BLaER1 (cell line): ENCODE measurements at regions not wholly inside any gene's neighbourhood (a gene's known extent, or its start where the extent isn't known, plus 50 kb on each side); places are given as distances from the start of the nearest gene placed in this dataset.

Experiments used
- H3K27ac ChIP-seq: shearing (Covaris generic); formaldehyde crosslinking; 2 replicates; pipeline ENCODE4 v1.8.1; 2022
- H3K27me3 ChIP-seq: shearing (Covaris generic); formaldehyde crosslinking; 2 replicates; pipeline ENCODE4 v1.8.1; 2022
- H3K36me3 ChIP-seq: shearing (Covaris generic); formaldehyde crosslinking; 2 replicates; pipeline ENCODE4 v1.8.1; 2022
- H3K4me1 ChIP-seq: shearing (Covaris generic); formaldehyde crosslinking; 2 replicates; pipeline ENCODE4 v1.8.1; 2022
- H3K4me2 ChIP-seq: shearing (Covaris generic); formaldehyde crosslinking; 2 replicates; pipeline ENCODE4 v1.8.1; 2022
- H3K4me3 ChIP-seq: shearing (Covaris generic); formaldehyde crosslinking; 2 replicates; pipeline ENCODE4 v1.8.1; 2022
- H3K9ac ChIP-seq: shearing (Covaris generic); formaldehyde crosslinking; 2 replicates; pipeline ENCODE4 v1.8.1; 2022
- H3K9me3 ChIP-seq: shearing (Covaris generic); formaldehyde crosslinking; 2 replicates; pipeline ENCODE4 v1.8.1; 2022
- H4K20me1 ChIP-seq: shearing (Covaris generic); formaldehyde crosslinking; 2 replicates; pipeline ENCODE4 v1.8.1; 2022
- Cebpa-rat ChIP-seq: shearing (Covaris generic); IDR thresholded peaks from 2 replicates; pipeline ENCODE4 v1.8.1; 2022

GRCh38 chr13:74067818-74068217 lies 66.4 kb downstream of the KLF12 start:
- Histone ChIP-seq H3K27me3 (no peaks in the 10 kb centered on the region), H3K4me1 (peaks cover 68% of the 10 kb centered on the region), H3K9ac (no peak overlapping the region), H3K4me2 (no peak overlapping the region), H3K36me3 (peaks cover 11% of the 10 kb centered on the region; the same call in 1 of the 2 replicates), H3K4me3 (no peak overlapping the region), H3K27ac (no peak overlapping the region), H3K9me3 (peaks cover 17% of the 10 kb centered on the region; the same call in 1 of the 2 replicates), H4K20me1 (no peaks in the 10 kb centered on the region)
- TF ChIP-seq Cebpa-rat, result no peak

GRCh38 chr13:74066937-74067336 lies 67.3 kb downstream of the KLF12 start:
- no peak overlapping the region for H3K4me2 ChIP-seq
- TF ChIP-seq Cebpa-rat, result no peak

GRCh38 chr13:74064805-74065312 lies 69.3 kb downstream of the KLF12 start:
- Histone ChIP-seq H3K9ac (no peak overlapping the region), H3K9me3 (peaks cover 10% of the 10 kb centered on the region), H3K4me1 (peaks cover 67% of the 10 kb centered on the region), H3K36me3 (peaks cover 11% of the 10 kb centered on the region; the same call in 1 of the 2 replicates), H3K4me3 (no peak overlapping the region), H3K4me2 (peak overlapping the region; percentile 93; the same call in 1 of the 2 replicates), H3K27ac (peak overlapping the region; percentile 94), H3K27me3 (no peaks in the 10 kb centered on the region), H4K20me1 (no peaks in the 10 kb centered on the region)
- TF ChIP-seq Cebpa-rat, result no peak

More at GRCh38 chr13:74066937-74067336, 67.3 kb downstream of the KLF12 start:
- no peak overlapping the region for H3K27ac ChIP-seq
- peaks cover 11% of the 10 kb centered on the region; the same call in 1 of the 2 replicates for H3K36me3 ChIP-seq
- no peaks in the 10 kb centered on the region for H3K27me3 ChIP-seq
- peaks cover 13% of the 10 kb centered on the region; the same call in 1 of the 2 replicates for H3K9me3 ChIP-seq
- no peaks in the 10 kb centered on the region for H4K20me1 ChIP-seq
- H3K9ac ChIP-seq, result no peak overlapping the region
- no peak overlapping the region for H3K4me3 ChIP-seq
- H3K4me1 ChIP-seq, result peaks cover 69% of the 10 kb centered on the region

GRCh38 chr13:74063533-74064100 lies 70.6 kb downstream of the KLF12 start:
- Histone ChIP-seq H4K20me1 (no peaks in the 10 kb centered on the region), H3K4me1 (peaks cover 62% of the 10 kb centered on the region), H3K4me3 (peak overlapping the region; percentile 61), H3K4me2 (peak overlapping the region; percentile 93), H3K27me3 (no peaks in the 10 kb centered on the region), H3K9me3 (peaks cover 21% of the 10 kb centered on the region), H3K27ac (peak overlapping the region; percentile 94), H3K36me3 (peaks cover 4% of the 10 kb centered on the region; the same call in 1 of the 2 replicates), H3K9ac (peak overlapping the region; percentile 84)
- no peak for TF ChIP-seq Cebpa-rat

- peak overlapping the region; percentile 84 for H3K9ac ChIP-seq
- TF ChIP-seq Cebpa-rat, result no peak
- H3K4me3 ChIP-seq, result peak overlapping the region; percentile 61
- H3K4me2 ChIP-seq, result peak overlapping the region; percentile 93
- no peaks in the 10 kb centered on the region for H3K27me3 ChIP-seq
- peaks cover 63% of the 10 kb centered on the region for H3K4me1 ChIP-seq
- H3K9me3 ChIP-seq, result peaks cover 19% of the 10 kb centered on the region
- H4K20me1 ChIP-seq, result no peaks in the 10 kb centered on the region
- H3K36me3 ChIP-seq, result no peaks in the 10 kb centered on the region; the same call in 1 of the 2 replicates
- peak overlapping the region; percentile 94 for H3K27ac ChIP-seq
These were observed 71.3 kb downstream of the KLF12 start for GRCh38 chr13:74062933-74063332.

- H3K27ac ChIP-seq, result peak overlapping the region; percentile 94
- peak; percentile 49; the same call in 1 of the 2 replicates for TF ChIP-seq Cebpa-rat
- peak overlapping the region; percentile 93 for H3K4me2 ChIP-seq
- peaks cover 72% of the 10 kb centered on the region for H3K4me1 ChIP-seq
- H3K4me3 ChIP-seq, result peak overlapping the region; percentile 61
- no peaks in the 10 kb centered on the region for H3K27me3 ChIP-seq
- H3K9me3 ChIP-seq, result peaks cover 16% of the 10 kb centered on the region
- no peaks in the 10 kb centered on the region for H4K20me1 ChIP-seq
- no peaks in the 10 kb centered on the region; the same call in 1 of the 2 replicates for H3K36me3 ChIP-seq
- H3K9ac ChIP-seq, result peak overlapping the region; percentile 84
These were observed 72.1 kb downstream of the KLF12 start for GRCh38 chr13:74061926-74062595.

- TF ChIP-seq Cebpa-rat, result no peak
- H3K4me2 ChIP-seq, result peak overlapping the region; percentile 87
These were observed 77.2 kb downstream of the KLF12 start for GRCh38 chr13:74056801-74057542.

GRCh38 chr13:74052402-74052928 lies 81.7 kb downstream of the KLF12 start:
- Histone ChIP-seq H3K9ac (no peak overlapping the region), H4K20me1 (peaks cover 7% of the 10 kb centered on the region; the same call in 1 of the 2 replicates), H3K36me3 (peaks cover 11% of the 10 kb centered on the region; the same call in 1 of the 2 replicates), H3K27me3 (no peaks in the 10 kb centered on the region), H3K4me3 (no peak overlapping the region), H3K4me1 (peaks cover 49% of the 10 kb centered on the region), H3K27ac (no peak overlapping the region), H3K9me3 (0 out of 2 replicates have a peak, but pooled peaks cover 7% of the 10 kb centered on the region), H3K4me2 (no peak overlapping the region)
- TF ChIP-seq Cebpa-rat, result no peak

More at GRCh38 chr13:74056801-74057542, 77.2 kb downstream of the KLF12 start:
- Histone ChIP-seq H3K9me3 (peaks cover 23% of the 10 kb centered on the region), H4K20me1 (no peaks in the 10 kb centered on the region), H3K4me3 (0 out of 2 replicates have a peak overlapping the region, but pooled peaks have one; percentile 24), H3K27ac (peak overlapping the region; percentile 80), H3K36me3 (no peaks in the 10 kb centered on the region; the same call in 1 of the 2 replicates), H3K9ac (peak overlapping the region; percentile 64), H3K27me3 (no peaks in the 10 kb centered on the region), H3K4me1 (peaks cover 60% of the 10 kb centered on the region)

GRCh38 chr13:74048756-74049155 lies 85.4 kb downstream of the KLF12 start:
- Histone ChIP-seq H4K20me1 (peaks cover 7% of the 10 kb centered on the region; the same call in 1 of the 2 replicates), H3K27me3 (no peaks in the 10 kb centered on the region), H3K9ac (no peak overlapping the region), H3K9me3 (peaks cover 26% of the 10 kb centered on the region), H3K27ac (no peak overlapping the region), H3K4me2 (no peak overlapping the region), H3K4me1 (peaks cover 26% of the 10 kb centered on the region), H3K36me3 (peaks cover 33% of the 10 kb centered on the region), H3K4me3 (no peak overlapping the region)
- TF ChIP-seq Cebpa-rat, result no peak
